ENCODE measurements at regions not wholly inside any gene's neighbourhood (a gene's known extent, or its start where the extent isn't known, plus 50 kb on each side); places are given as distances from the start of the nearest gene placed in this dataset.

GRCh38 chr7:69260023-69260422 is 338.3 kb upstream of the AUTS2 start:
- no peak for TF ChIP-seq CTCF (IDR thresholded peaks at IDR 0.05; ENCODE audit: borderline replicate concordance, extremely low read depth, low read length, poor library complexity, severe bottlenecking)
- no peak for TF ChIP-seq EZH2 (IDR thresholded peaks at IDR 0.05; ENCODE audit: borderline replicate concordance, low read depth, low read length, severe bottlenecking)

Data from DND-41 (cell line).